Stimulated activated CD8-positive, alpha-beta memory T cell treated with anti-CD3 and anti-CD28 coated beads, Interleukin-15, amount 100 ng/mL, for 1 hour (primary cell): ENCODE measurements at regions not wholly inside any gene's neighbourhood (a gene's known extent, or its start where the extent isn't known, plus 50 kb on each side); places are given as distances from the start of the nearest gene placed in this dataset.

Experiments used
- DNase-seq: peaks from one replicate; pipeline ENCODE4 v3.0.0-alpha.2; 2020; ENCODE audit warnings: low read depth

DNA sequence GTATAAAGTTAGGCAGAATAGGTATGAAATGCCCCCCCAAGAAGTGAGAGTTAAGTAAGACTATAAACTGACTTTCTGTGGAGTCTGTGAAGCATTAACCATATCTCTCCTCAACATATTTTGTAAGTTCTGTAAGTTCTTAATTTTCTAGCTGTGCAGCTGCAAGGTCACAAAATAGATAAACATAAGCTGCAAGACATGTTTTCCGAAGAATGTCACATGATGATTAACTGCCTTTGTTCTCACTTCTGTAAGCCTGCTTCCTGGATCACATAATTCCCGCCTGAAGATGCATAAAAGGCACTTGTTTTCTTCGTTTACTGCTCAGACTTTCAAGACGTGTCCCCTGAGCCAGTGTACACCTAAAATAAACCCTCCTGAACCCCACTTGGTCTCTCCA, 292.9 kb upstream of the AMELY start:
- no peak for DNase-seq

DNA sequence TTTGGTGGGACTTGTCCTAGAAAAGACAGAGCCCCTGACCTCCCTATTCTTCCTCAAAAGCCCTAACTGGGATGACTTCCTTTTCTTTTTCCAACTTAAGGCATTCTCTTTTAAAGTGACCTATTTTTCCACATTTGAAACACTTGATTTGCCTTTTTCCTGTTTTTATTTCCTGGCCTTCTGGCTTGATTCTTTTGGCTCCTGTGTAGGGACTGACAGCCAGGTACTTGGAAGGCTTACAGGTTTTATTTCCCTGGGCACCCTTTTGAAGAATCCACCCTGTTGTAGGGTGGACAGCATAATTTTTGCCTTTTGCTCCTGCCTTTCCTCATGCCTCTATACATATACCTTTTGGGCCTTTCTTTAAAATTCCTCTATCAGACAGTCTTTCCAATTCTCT, 271.0 kb upstream of the AMELY start:
- no peak for DNase-seq

GRCh38 chrY:7177631-7178030, 266.1 kb upstream of the AMELY start:
- no peak for DNase-seq

DNA sequence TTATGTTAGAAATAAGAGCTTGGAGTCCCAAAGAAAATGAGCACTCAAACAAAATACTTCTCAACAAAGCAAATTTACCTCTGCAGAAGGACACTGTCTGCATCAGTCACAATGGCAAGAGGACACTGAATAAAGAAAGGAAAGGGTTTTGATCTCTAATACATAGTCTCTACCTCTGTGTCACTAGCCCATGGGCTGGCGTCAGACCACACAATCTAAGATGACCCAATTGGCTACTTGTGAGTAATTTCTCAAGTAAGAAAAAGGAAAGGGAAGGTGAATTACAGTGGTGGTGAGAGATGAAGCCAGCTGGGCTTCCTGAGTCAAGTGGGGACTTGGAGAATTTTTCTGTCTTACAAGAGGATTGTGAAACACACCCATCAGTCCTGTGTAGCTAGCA, 257.9 kb upstream of the AMELY start:
- no peak for DNase-seq

GRCh38 chrY:7141477-7141876, 229.9 kb upstream of the AMELY start:
- no peak for DNase-seq
